HCT116 (cell line): ENCODE measurements at regions not wholly inside any gene's neighbourhood (a gene's known extent, or its start where the extent isn't known, plus 50 kb on each side); places are given as distances from the start of the nearest gene placed in this dataset.

ENCODE experiments used
- ATAC-seq: fragments of 200-7000 bp; cut with Tn5 transposase; 2 replicates; pipeline ENCODE4 v1.9.1; 2020; ENCODE audit warnings: mild to moderate bottlenecking, moderate library complexity
- BruUV-seq: library from RNA; stranded (reverse); fragments of 400-500 nt; replicated peaks from 2 replicates; lab custom pipeline; 2021; lab: Mats Ljungman, UMichigan
- CTCF ChIA-PET: fragments of 300-600 bp; sonication (Branson Sonifier 250); formaldehyde crosslinking; loops from one replicate; lab custom pipeline; 2021; ENCODE audit warnings: antibody characterized with exemption; lab: Charles Lee
- POLR2A ChIA-PET: fragments of 300-600, 350-600 bp; sonication (Branson Sonifier 250); formaldehyde crosslinking; loops from one replicate; lab custom pipeline; 2021; ENCODE audit warnings: antibody characterized with exemption; lab: Charles Lee
- RAD21 ChIA-PET, 2 experiments: fragments of 300-600 bp; sonication (Branson Sonifier 250); formaldehyde crosslinking; loops; one replicate each; lab custom pipeline; 2023; ENCODE audit warnings: low total read pairs in 2 of 2; ENCODE audit not compliant: uncharacterized antibody in 2 of 2, unreplicated experiment in 2 of 2, low non-redundant PET in 1 of 2; lab: Charles Lee
- DNase-seq: peaks from one replicate; pipeline ENCODE4 v3.0.0-alpha.2; 2010; ENCODE audit warnings: low read depth, low spot score
- H2AFZ ChIP-seq: fragments of 200-600 bp; shearing (Covaris generic), sonication (generic); 2 replicates; pipeline ENCODE4 v1.6.1; 2017; ENCODE audit warnings: low read depth, mixed run types, mixed read lengths, antibody characterized with exemption, low read length; ENCODE audit not compliant: poor library complexity, severe bottlenecking
- H3K27ac ChIP-seq: 2 replicates; pipeline ENCODE4 v1.5.1; 2012; ENCODE audit warnings: low read depth, low read length
- H3K27me3 ChIP-seq: fragments of 200-600 bp; sonication (generic); 2 replicates; pipeline ENCODE4 v1.6.1; 2016; ENCODE audit warnings: mixed run types, low read length, mixed read lengths; ENCODE audit not compliant: insufficient read depth
- H3K36me3 ChIP-seq, 2 experiments: fragments of 200-500 bp in 1 of 2; fragments of 200-600 bp in 1 of 2; sonication (Bioruptor generic) in 1 of 2; sonication (generic) in 1 of 2; 2 replicates each; pipeline versions ENCODE4 v1.5.1 to v1.6.1; 2014 to 2016; ENCODE audit warnings: low read length in 2 of 2, inconsistent platforms in 1 of 2, mixed read lengths in 1 of 2, mixed run types in 1 of 2; ENCODE audit not compliant: insufficient read depth in 2 of 2, control insufficient read depth in 1 of 2
- H3K4me1 ChIP-seq, 2 experiments: fragments of 200-600 bp in 1 of 2; sonication (generic) in 1 of 2; 2 replicates each; pipeline versions ENCODE4 v1.5.1 to v1.6.1; 2012 to 2017; ENCODE audit warnings: low read length in 2 of 2, inconsistent platforms in 1 of 2, mild to moderate bottlenecking in 1 of 2, mixed read lengths in 1 of 2, mixed run types in 1 of 2, moderate library complexity in 1 of 2; ENCODE audit not compliant: insufficient read depth in 2 of 2, control insufficient read depth in 1 of 2
- H3K4me2 ChIP-seq: fragments of 200-600 bp; sonication (generic); 2 replicates; pipeline ENCODE4 v1.6.1; 2017; ENCODE audit warnings: mixed run types, low read length, mixed read lengths
- H3K4me3 ChIP-seq, 2 experiments: fragments of 200-600 bp in 1 of 2; sonication (generic) in 1 of 2; replicated peaks in 1 of 2; 2 replicates each; pipeline ENCODE4 v1.5.1; 2011 to 2016; ENCODE audit warnings: low read length in 2 of 2, control low read depth in 1 of 2, low read depth in 1 of 2, mild to moderate bottlenecking in 1 of 2, mixed read lengths in 1 of 2, mixed run types in 1 of 2
- H3K79me2 ChIP-seq: fragments of 200-600 bp; sonication (generic); 2 replicates; pipeline ENCODE4 v1.6.1; 2017; ENCODE audit warnings: mild to moderate bottlenecking, mixed run types, low read length, moderate library complexity, mixed read lengths; ENCODE audit not compliant: insufficient read depth
- H3K9ac ChIP-seq: fragments of 200-600 bp; sonication (generic); 2 replicates; pipeline ENCODE4 v1.6.1; 2016; ENCODE audit warnings: low read length, mixed read lengths
- H3K9me2 ChIP-seq: fragments of 200-600 bp; sonication (generic), shearing (Covaris generic); 2 replicates; pipeline ENCODE4 v1.6.1; 2017; ENCODE audit warnings: mixed run types, mild to moderate bottlenecking, moderate library complexity; ENCODE audit not compliant: insufficient read depth
- H3K9me3 ChIP-seq, 2 experiments: fragments of 200-500 bp in 1 of 2; fragments of 200-600 bp in 1 of 2; sonication (Bioruptor generic) in 1 of 2; sonication (generic) in 1 of 2; 2 replicates each; pipeline ENCODE4 v1.6.1; 2014 to 2017; ENCODE audit warnings: low read length in 2 of 2, mixed read lengths in 2 of 2, inconsistent platforms in 1 of 2, low read depth in 1 of 2, mild to moderate bottlenecking in 1 of 2, mixed run types in 1 of 2, moderate library complexity in 1 of 2; ENCODE audit not compliant: control insufficient read depth in 1 of 2, insufficient read depth in 1 of 2
- H4K20me1 ChIP-seq: fragments of 200-600 bp; sonication (generic), shearing (Covaris generic); 2 replicates; pipeline ENCODE4 v1.6.1; 2017; ENCODE audit warnings: mixed run types, mild to moderate bottlenecking, moderate library complexity; ENCODE audit not compliant: insufficient read depth
- ATF3 ChIP-seq: IDR thresholded peaks from 2 replicates; pipeline ENCODE4 v1.6.1; 2012
- CBX3 ChIP-seq: IDR thresholded peaks from 2 replicates; pipeline ENCODE4 v1.6.1; 2012; ENCODE audit warnings: low read depth
- EGR1 ChIP-seq: IDR thresholded peaks from 2 replicates; pipeline ENCODE4 v1.6.1; 2012; ENCODE audit warnings: low read depth
- EZH2 ChIP-seq: fragments of 200-600 bp; sonication (generic); IDR thresholded peaks from 2 replicates; pipeline ENCODE4 v1.6.1; 2017; ENCODE audit warnings: antibody characterized with exemption, mixed run types
- EZH2phosphoT487 ChIP-seq: fragments of 200-600 bp; IDR thresholded peaks from 2 replicates; pipeline ENCODE4 v1.6.1; 2018; ENCODE audit warnings: antibody characterized with exemption, borderline replicate concordance
- MAX ChIP-seq: IDR thresholded peaks from 2 replicates; pipeline ENCODE4 v1.6.1; 2012
- POLR2A ChIP-seq: IDR thresholded peaks from 2 replicates; pipeline ENCODE4 v1.7.0; 2011; ENCODE audit warnings: borderline replicate concordance; ENCODE audit not compliant: insufficient read depth, insufficient read length; ENCODE audit errors: extremely low read depth
- RAD21 ChIP-seq: IDR thresholded peaks from 2 replicates; pipeline ENCODE4 v1.6.1; 2012; ENCODE audit warnings: low read depth, mild to moderate bottlenecking
- REST ChIP-seq: IDR thresholded peaks from 2 replicates; pipeline ENCODE4 v1.6.1; 2012; ENCODE audit warnings: low read depth
- SIN3A ChIP-seq: IDR thresholded peaks from 2 replicates; pipeline ENCODE4 v1.6.1; 2012; ENCODE audit warnings: low read depth
- SP1 ChIP-seq: IDR thresholded peaks from 2 replicates; pipeline ENCODE4 v1.6.1; 2012; ENCODE audit warnings: low read depth
- SRF ChIP-seq: IDR thresholded peaks from 2 replicates; pipeline ENCODE4 v1.6.1; 2012; ENCODE audit warnings: low read depth
- TCF7L2 ChIP-seq: IDR thresholded peaks from 2 replicates; pipeline ENCODE4 v1.7.0; 2011; ENCODE audit warnings: borderline replicate concordance, inconsistent platforms; ENCODE audit not compliant: insufficient read depth, insufficient read length; ENCODE audit errors: extremely low read depth
- YY1 ChIP-seq: IDR thresholded peaks from 2 replicates; pipeline ENCODE4 v1.6.1; 2011; ENCODE audit warnings: low read length, low read depth, moderate library complexity, mild to moderate bottlenecking; ENCODE audit not compliant: insufficient replicate concordance; ENCODE audit errors: extremely low read depth
- ZFX ChIP-seq: fragments of 450-650 bp; IDR thresholded peaks from 2 replicates; pipeline ENCODE4 v1.6.1; 2017
- intact Hi-C: fragments of 100-400 bp; cut with micrococcal nuclease; formaldehyde crosslinking; loops from 2 replicates; pipeline ENCODE4 v1.10.0; 2022

GRCh38 chr13:50509167-50509566 lies 334.3 kb downstream of the DLEU7 start:
- RAD21 ChIA-PET: no interaction called here
- Histone ChIP-seq H3K4me3 (no peak overlapping the region), H3K4me1 (no peaks in the 10 kb centered on the region; a peak in 1 of 4 replicates), H3K9ac (no peak overlapping the region), H3K9me2 (no peaks in the 10 kb centered on the region), H4K20me1 (no peaks in the 10 kb centered on the region), H2AFZ (no peak overlapping the region), H3K36me3 (no peaks in the 10 kb centered on the region), H3K27me3 (no peaks in the 10 kb centered on the region), H3K79me2 (no peaks in the 10 kb centered on the region), H3K27ac (no peak overlapping the region), H3K4me2 (no peak overlapping the region), H3K9me3 (no peaks in the 10 kb centered on the region)
- intact Hi-C loops: no loop called here
- TF ChIP-seq SP1 (no peak), SIN3A (no peak), EZH2 (no peak), POLR2A (no peak), TCF7L2 (no peak), YY1 (no peak), MAX (no peak), ZFX (no peak), ATF3 (no peak), EZH2phosphoT487 (no peak), SRF (no peak), RAD21 (no peak), EGR1 (no peak), REST (no peak), CBX3 (no peak)
- BruUV-seq: no TSS peak
- CTCF ChIA-PET: no interaction called here
- ATAC-seq (no peak), DNase-seq (no peak)
- POLR2A ChIA-PET: no interaction called here
